Amniotic stem cell (primary cell): ENCODE measurements at regions not wholly inside any gene's neighbourhood (a gene's known extent, or its start where the extent isn't known, plus 50 kb on each side); places are given as distances from the start of the nearest gene placed in this dataset.

Experiments
- DNase-seq: peaks from one replicate; lab custom pipeline; 2025; lab: John Stamatoyannopoulos, UW

GRCh38 chr6:144724818-144725217 is 439.7 kb downstream of the UTRN start:
- DNase-seq = no peak

GRCh38 chr6:144725736-144726522 is 440.8 kb downstream of the UTRN start:
- no peak for DNase-seq

DNA sequence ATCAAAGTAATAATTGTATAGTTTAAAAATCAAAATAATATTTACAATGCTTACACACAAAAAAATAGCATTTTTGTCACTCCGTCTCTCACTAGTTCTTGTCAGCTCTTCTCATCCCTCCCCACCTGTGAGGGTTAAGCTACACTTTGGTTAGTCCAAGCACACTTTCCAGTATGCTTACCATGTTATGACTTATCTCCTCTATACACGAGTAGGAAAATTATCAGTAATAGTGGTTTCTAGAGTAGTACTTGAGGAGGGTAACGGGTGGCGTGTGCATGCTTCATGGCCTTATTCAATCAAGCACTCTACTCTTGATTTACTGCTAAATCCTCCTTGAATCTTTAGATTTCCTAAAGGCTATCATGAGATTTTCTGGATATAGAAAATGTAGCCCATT is 443.7 kb downstream of the UTRN start:
- DNase-seq = no peak

- DNase-seq = no peak
These were observed 444.4 kb downstream of the UTRN start for GRCh38 chr6:144729502-144729901.

DNA sequence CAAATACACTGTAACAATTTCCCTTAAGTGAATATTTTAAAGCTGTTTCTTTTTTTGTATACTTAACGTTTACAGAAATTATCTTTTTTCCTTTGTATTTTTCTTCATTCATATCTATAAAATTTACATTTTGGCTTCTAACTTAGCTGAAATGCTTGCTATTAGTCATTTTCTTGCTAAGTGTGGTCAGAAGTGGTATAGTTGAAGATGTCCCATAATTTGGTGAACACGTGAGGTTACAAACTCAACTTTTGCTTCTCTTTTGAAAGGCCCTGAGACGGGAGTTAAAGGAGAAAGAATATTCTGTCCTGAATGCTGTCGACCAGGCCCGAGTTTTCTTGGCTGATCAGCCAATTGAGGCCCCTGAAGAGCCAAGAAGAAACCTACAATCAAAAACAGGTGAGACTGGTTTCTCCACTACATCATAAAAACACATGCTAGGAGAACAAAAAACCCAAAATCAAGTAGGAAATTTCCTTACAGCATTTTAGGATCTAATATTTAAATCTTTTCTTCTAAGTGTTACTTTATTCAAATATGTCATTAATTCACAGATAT is 445.0 kb downstream of the UTRN start:
- no peak for DNase-seq

GRCh38 chr6:144731229-144731628 is 446.1 kb downstream of the UTRN start:
- no peak for DNase-seq

- no peak for DNase-seq
These were observed 451.6 kb downstream of the UTRN start for GRCh38 chr6:144736763-144737162.

DNA sequence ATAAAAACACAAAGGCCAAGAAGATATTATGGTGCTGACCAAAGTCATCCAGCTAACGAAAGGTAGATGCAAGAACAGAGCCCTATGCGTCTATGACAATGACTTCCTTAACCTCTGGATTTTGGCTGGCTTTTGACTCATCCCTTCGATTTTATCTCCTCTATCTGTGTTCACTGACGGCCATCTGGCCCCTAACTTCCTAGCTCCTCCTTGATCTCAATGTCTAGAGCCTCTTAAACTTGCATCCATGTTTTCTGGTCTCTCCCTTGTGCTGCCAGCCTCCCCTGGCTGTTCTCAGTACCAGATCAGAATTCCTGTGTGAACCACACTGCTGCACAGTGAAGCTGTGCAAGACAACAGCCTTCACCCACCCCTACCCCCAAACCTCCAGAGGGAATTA is 452.9 kb downstream of the UTRN start:
- DNase-seq = no peak

- no peak for DNase-seq
These were observed 454.7 kb downstream of the UTRN start for GRCh38 chr6:144739873-144740272.

GRCh38 chr6:144741659-144742058 is 456.5 kb downstream of the UTRN start:
- no peak for DNase-seq

DNA sequence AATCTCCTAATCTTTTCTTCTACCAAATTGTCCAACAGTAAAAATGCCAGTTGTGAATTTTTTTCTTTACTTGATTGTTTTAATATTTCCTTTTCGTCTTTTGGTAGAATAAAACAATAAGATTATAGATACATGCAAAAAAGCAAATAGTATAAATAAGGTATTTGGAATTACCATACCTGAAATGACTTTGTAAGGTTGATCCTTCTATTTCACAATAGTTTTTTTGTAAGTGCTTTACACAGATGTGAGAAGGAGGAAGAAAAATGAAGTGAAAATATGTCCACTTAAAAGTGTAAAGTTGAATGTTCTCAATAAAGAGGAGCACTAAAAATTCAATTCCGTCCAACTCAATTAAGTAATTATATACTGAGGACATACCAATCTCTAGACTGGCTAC is 457.6 kb downstream of the UTRN start:
- no peak for DNase-seq

- no peak for DNase-seq
These were observed 459.6 kb downstream of the UTRN start for GRCh38 chr6:144744720-144745119.

GRCh38 chr6:144745439-144745838 is 460.3 kb downstream of the UTRN start:
- DNase-seq = no peak

DNA sequence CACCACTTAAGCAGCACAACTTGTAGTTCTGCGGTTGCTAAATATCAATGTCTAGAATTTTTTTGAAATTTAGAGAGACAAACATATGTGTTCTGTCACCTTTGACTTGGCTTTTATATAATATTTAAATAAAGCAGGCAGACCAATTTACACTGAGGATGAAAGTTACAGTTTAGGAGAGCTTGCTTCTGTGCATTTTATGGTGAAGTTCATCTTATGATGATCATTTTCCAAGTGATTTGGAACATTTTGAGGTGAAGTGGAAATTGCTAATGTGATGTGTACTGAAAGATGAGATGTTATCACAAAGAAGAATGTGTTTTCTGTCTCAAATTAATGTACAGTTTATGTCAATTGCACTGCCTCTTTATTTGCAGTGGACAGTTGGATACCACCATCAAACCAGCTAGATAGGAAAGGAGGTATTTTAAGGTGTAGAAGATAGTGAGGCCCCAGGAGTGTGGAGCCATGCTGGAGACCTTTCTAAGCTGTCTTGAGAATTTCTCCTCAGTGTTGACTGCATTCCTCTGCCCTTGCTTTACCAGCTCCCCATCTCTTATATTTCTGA is 461.9 kb downstream of the UTRN start:
- DNase-seq = no peak

- no peak for DNase-seq
These were observed 464.1 kb downstream of the UTRN start for GRCh38 chr6:144749263-144749662.

- DNase-seq = no peak
These were observed 468.0 kb downstream of the UTRN start for GRCh38 chr6:144753023-144753705.

- DNase-seq = no peak
These were observed 471.3 kb downstream of the UTRN start for GRCh38 chr6:144756469-144756868.

- no peak for DNase-seq
These were observed 472.2 kb downstream of the UTRN start for GRCh38 chr6:144757299-144757698.

DNA sequence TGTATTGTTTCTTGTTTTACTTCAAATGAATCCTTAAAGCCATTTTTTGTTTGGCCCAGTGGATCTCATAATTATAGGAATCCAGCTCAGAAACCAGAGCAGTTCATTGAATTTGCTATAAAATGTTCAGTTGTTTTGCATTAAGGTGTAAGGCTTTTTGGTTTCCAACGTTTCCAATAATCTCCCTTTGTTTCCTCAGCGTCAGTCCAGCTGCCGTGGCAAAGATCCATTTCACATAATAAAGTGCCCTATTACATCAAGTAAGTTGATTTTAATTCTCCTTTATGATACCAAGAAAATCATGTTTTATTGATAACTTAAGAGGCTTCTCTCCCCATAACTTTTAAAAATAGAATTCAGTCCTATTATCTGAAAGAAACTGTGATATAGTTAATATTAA is 472.6 kb downstream of the UTRN start:
- DNase-seq = no peak

GRCh38 chr6:144758602-144759001 is 473.5 kb downstream of the UTRN start:
- DNase-seq = no peak

GRCh38 chr6:144762469-144762868 is 477.3 kb downstream of the UTRN start:
- no peak for DNase-seq

GRCh38 chr6:144767051-144767450 is 481.9 kb downstream of the UTRN start:
- no peak for DNase-seq

- no peak for DNase-seq
These were observed 483.5 kb downstream of the UTRN start for GRCh38 chr6:144768551-144769075.
